Breast epithelium (tissue), 4 donors: ENCODE measurements at regions not wholly inside any gene's neighbourhood (a gene's known extent, or its start where the extent isn't known, plus 50 kb on each side); places are given as distances from the start of the nearest gene placed in this dataset.

Experiments used
- DNase-seq, 2 donors: peaks; one replicate each; pipeline ENCODE4 v3.0.0-alpha.2; 2019; ENCODE audit warnings: low spot score in 2 of 2
- H3K27ac ChIP-seq, 2 donors: fragments of 200-600 bp; sonication (generic) in 1 of 2; one replicate each; pipeline ENCODE4 v1.5.1; 2016 to 2019; ENCODE audit warnings: mild to moderate bottlenecking in 1 of 2
- H3K27me3 ChIP-seq, 2 donors: fragments of 200-600 bp; sonication (generic) in 1 of 2; one replicate each; pipeline versions ENCODE4 v1.5.1 to v1.6.0; 2017 to 2019; ENCODE audit warnings: control low read depth in 1 of 2, mild to moderate bottlenecking in 1 of 2
- H3K36me3 ChIP-seq: fragments of 200-600 bp; one replicate; pipeline ENCODE4 v1.5.1; 2019
- H3K4me1 ChIP-seq, 2 donors: fragments of 200-600 bp; sonication (generic); one replicate each; pipeline ENCODE4 v1.5.1; 2016 to 2019; ENCODE audit warnings: control low read depth in 1 of 2
- H3K4me3 ChIP-seq, 3 donors: fragments of 200-600 bp; sonication (generic); 1 replicate in 2 of 3; 2 replicates in 1 of 3; pipeline ENCODE4 v1.5.1; 2016 to 2019; ENCODE audit warnings: mild to moderate bottlenecking in 3 of 3, moderate library complexity in 2 of 3
- H3K9me3 ChIP-seq, 2 donors: fragments of 200-600 bp; sonication (generic) in 1 of 2; one replicate each; pipeline ENCODE4 v1.5.1; 2016 to 2019; ENCODE audit warnings: control low read depth in 1 of 2
- CTCF ChIP-seq, 3 donors: fragments of 450-650 bp; IDR thresholded peaks; one replicate each; pipeline ENCODE4 v1.5.1; 2016 to 2017; ENCODE audit warnings: antibody characterized with exemption in 3 of 3, mild to moderate bottlenecking in 3 of 3, moderate library complexity in 3 of 3
- POLR2A ChIP-seq: fragments of 450-650 bp; IDR thresholded peaks from one replicate; pipeline ENCODE4 v1.6.1; 2016; ENCODE audit warnings: antibody characterized with exemption, mild to moderate bottlenecking, moderate library complexity
- POLR2AphosphoS5 ChIP-seq, 3 donors: sonication (generic); formaldehyde crosslinking; IDR thresholded peaks; one replicate each; pipeline ENCODE4 v1.6.1; 2017; ENCODE audit warnings: antibody characterized with exemption in 3 of 3
- intact Hi-C: fragments of 100-400 bp; cut with DNase I; formaldehyde crosslinking; loops from one replicate; pipeline ENCODE4 v1.15.1; 2023; ENCODE audit warnings: low total_unique reads

- TF ChIP-seq POLR2A (no peak), CTCF (IDR thresholded peaks at IDR 0.05) (no peak), POLR2AphosphoS5 (IDR thresholded peaks at IDR 0.05) (no peak)
- H3K27me3 ChIP-seq: no peaks in the 10 kb centered on the region
These were observed 483.5 kb upstream of the POT1 start for GRCh38 chr7:125412890-125413665.

GRCh38 chr7:125409921-125410320, 480.3 kb upstream of the POT1 start:
- H3K4me1 ChIP-seq: no peaks in the 10 kb centered on the region
- no peaks in the 10 kb centered on the region for H3K27me3 ChIP-seq
- H3K36me3 ChIP-seq: no peaks in the 10 kb centered on the region
- no peak overlapping the region for H3K4me3 ChIP-seq
- TF ChIP-seq POLR2A: no peak
- no peak for TF ChIP-seq POLR2AphosphoS5 (IDR thresholded peaks at IDR 0.05)
- TF ChIP-seq CTCF (IDR thresholded peaks at IDR 0.05): no peak
- intact Hi-C loops: no loop called here
- DNase-seq: no peak
- no peaks in the 10 kb centered on the region for H3K9me3 ChIP-seq
- H3K27ac ChIP-seq: no peak overlapping the region

More at GRCh38 chr7:125412890-125413665, 483.5 kb upstream of the POT1 start:
- no peak overlapping the region for H3K4me3 ChIP-seq
- H3K27ac ChIP-seq: no peak overlapping the region
- H3K36me3 ChIP-seq: no peaks in the 10 kb centered on the region
- peaks cover 0 to 7% of the 10 kb centered on the region in 2 donors for H3K9me3 ChIP-seq
- intact Hi-C loops: no loop called here
- H3K4me1 ChIP-seq: no peaks in the 10 kb centered on the region
- no peak for DNase-seq

GRCh38 chr7:125406111-125406510, 476.5 kb upstream of the POT1 start:
- Histone ChIP-seq H3K27ac (no peak overlapping the region), H3K36me3 (no peaks in the 10 kb centered on the region), H3K9me3 (no peaks in the 10 kb centered on the region), H3K4me3 (no peak overlapping the region), H3K27me3 (no peaks in the 10 kb centered on the region), H3K4me1 (no peaks in the 10 kb centered on the region)
- DNase-seq: no peak
- intact Hi-C loops: no loop called here
- TF ChIP-seq CTCF (IDR thresholded peaks at IDR 0.05) (no peak), POLR2AphosphoS5 (IDR thresholded peaks at IDR 0.05) (no peak), POLR2A (no peak)

GRCh38 chr7:125399408-125399807, 469.8 kb upstream of the POT1 start:
- intact Hi-C loops: no loop called here
- DNase-seq: no peak
- no peak overlapping the region for H3K4me3 ChIP-seq
- no peaks in the 10 kb centered on the region for H3K36me3 ChIP-seq
- H3K27me3 ChIP-seq: no peaks in the 10 kb centered on the region
- TF ChIP-seq POLR2A (no peak), CTCF (IDR thresholded peaks at IDR 0.05) (no peak), POLR2AphosphoS5 (IDR thresholded peaks at IDR 0.05) (no peak)
- H3K9me3 ChIP-seq: no peaks in the 10 kb centered on the region
- no peak overlapping the region for H3K27ac ChIP-seq
- H3K4me1 ChIP-seq: no peaks in the 10 kb centered on the region

- no peak for DNase-seq
- no peak for TF ChIP-seq POLR2AphosphoS5 (IDR thresholded peaks at IDR 0.05)
- H3K27me3 ChIP-seq: no peaks in the 10 kb centered on the region
- H3K27ac ChIP-seq: no peak overlapping the region
- H3K36me3 ChIP-seq: no peaks in the 10 kb centered on the region
- intact Hi-C loops: no loop called here
- no peak overlapping the region for H3K4me3 ChIP-seq
- no peaks in the 10 kb centered on the region for H3K4me1 ChIP-seq
- no peaks in the 10 kb centered on the region for H3K9me3 ChIP-seq
These were observed 467.0 kb upstream of the POT1 start for GRCh38 chr7:125396466-125397151.
